ENCODE measurements at regions not wholly inside any gene's neighbourhood (a gene's known extent, or its start where the extent isn't known, plus 50 kb on each side); places are given as distances from the start of the nearest gene placed in this dataset.

- Histone ChIP-seq H3K27ac (ENCODE audit: low read depth, low read length) (no peak overlapping the region), H3K79me2 (ENCODE audit: insufficient read depth, low read length) (no peaks in the 10 kb centered on the region), H2AFZ (ENCODE audit: low read depth, low read length, severe bottlenecking) (no peak overlapping the region), H3K9me3 (ENCODE audit: insufficient read depth, low read length) (no peaks in the 10 kb centered on the region), H3K4me3 (ENCODE audit: insufficient read depth, low read length, poor library complexity, severe bottlenecking) (no peak overlapping the region), H3K36me3 (ENCODE audit: low read length) (no peaks in the 10 kb centered on the region), H3K9ac (ENCODE audit: low read length) (no peak overlapping the region), H3K9me2 (replicated peaks; ENCODE audit: insufficient read depth, low read length) (no peaks in the 10 kb centered on the region), H3K4me2 (ENCODE audit: low read depth, low read length, poor library complexity, severe bottlenecking) (no peak overlapping the region), H3K27me3 (ENCODE audit: low read length) (no peaks in the 10 kb centered on the region), H4K20me1 (ENCODE audit: low read depth, low read length) (no peaks in the 10 kb centered on the region), H3F3A (ENCODE audit: insufficient read depth) (no peaks in the 10 kb centered on the region)
- TF ChIP-seq EZH2phosphoT487 (conservative IDR thresholded peaks at IDR 0.05; ENCODE audit: low read length) (no peak), CTCF (IDR thresholded peaks at IDR 0.05; ENCODE audit: insufficient read depth, low read length, poor library complexity, severe bottlenecking) (no peak)
These were observed 129.7 kb upstream of the ZFP42 start for GRCh38 chr4:187865914-187866313.

GRCh38 chr4:187883049-187883448, 112.5 kb upstream of the ZFP42 start:
- H3K4me3 ChIP-seq (ENCODE audit: insufficient read depth, low read length, poor library complexity, severe bottlenecking) = no peak overlapping the region
- H3K27me3 ChIP-seq (ENCODE audit: low read length) = no peaks in the 10 kb centered on the region
- H2AFZ ChIP-seq (ENCODE audit: low read depth, low read length, severe bottlenecking) = no peak overlapping the region
- H3K9me2 ChIP-seq (replicated peaks; ENCODE audit: insufficient read depth, low read length) = no peaks in the 10 kb centered on the region
- no peak overlapping the region for H3K27ac ChIP-seq (ENCODE audit: low read depth, low read length)
- no peaks in the 10 kb centered on the region for H3K79me2 ChIP-seq (ENCODE audit: insufficient read depth, low read length)
- no peaks in the 10 kb centered on the region for H4K20me1 ChIP-seq (ENCODE audit: low read depth, low read length)
- no peak overlapping the region for H3K4me2 ChIP-seq (ENCODE audit: low read depth, low read length, poor library complexity, severe bottlenecking)
- no peaks in the 10 kb centered on the region for H3K36me3 ChIP-seq (ENCODE audit: low read length)
- no peaks in the 10 kb centered on the region for H3F3A ChIP-seq (ENCODE audit: insufficient read depth)
- no peak overlapping the region for H3K9ac ChIP-seq (ENCODE audit: low read length)
- H3K9me3 ChIP-seq (ENCODE audit: insufficient read depth, low read length) = no peaks in the 10 kb centered on the region
- TF ChIP-seq CTCF (IDR thresholded peaks at IDR 0.05; ENCODE audit: insufficient read depth, low read length, poor library complexity, severe bottlenecking) (no peak), EZH2phosphoT487 (conservative IDR thresholded peaks at IDR 0.05; ENCODE audit: low read length) (no peak)

GRCh38 chr4:187883836-187884475, 111.6 kb upstream of the ZFP42 start:
- no peaks in the 10 kb centered on the region for H3F3A ChIP-seq (ENCODE audit: insufficient read depth)
- H3K9me2 ChIP-seq (replicated peaks; ENCODE audit: insufficient read depth, low read length) = no peaks in the 10 kb centered on the region
- H3K27ac ChIP-seq (ENCODE audit: low read depth, low read length) = no peak overlapping the region
- H3K4me3 ChIP-seq (ENCODE audit: insufficient read depth, low read length, poor library complexity, severe bottlenecking) = no peak overlapping the region
- H3K27me3 ChIP-seq (ENCODE audit: low read length) = no peaks in the 10 kb centered on the region
- no peaks in the 10 kb centered on the region for H3K36me3 ChIP-seq (ENCODE audit: low read length)
- no peaks in the 10 kb centered on the region for H3K79me2 ChIP-seq (ENCODE audit: insufficient read depth, low read length)
- H3K4me2 ChIP-seq (ENCODE audit: low read depth, low read length, poor library complexity, severe bottlenecking) = no peak overlapping the region
- no peak for TF ChIP-seq EZH2phosphoT487 (conservative IDR thresholded peaks at IDR 0.05; ENCODE audit: low read length)
- H3K9me3 ChIP-seq (ENCODE audit: insufficient read depth, low read length) = no peaks in the 10 kb centered on the region
- no peaks in the 10 kb centered on the region for H4K20me1 ChIP-seq (ENCODE audit: low read depth, low read length)
- H2AFZ ChIP-seq (ENCODE audit: low read depth, low read length, severe bottlenecking) = no peak overlapping the region
- no peak overlapping the region for H3K9ac ChIP-seq (ENCODE audit: low read length)

DNA sequence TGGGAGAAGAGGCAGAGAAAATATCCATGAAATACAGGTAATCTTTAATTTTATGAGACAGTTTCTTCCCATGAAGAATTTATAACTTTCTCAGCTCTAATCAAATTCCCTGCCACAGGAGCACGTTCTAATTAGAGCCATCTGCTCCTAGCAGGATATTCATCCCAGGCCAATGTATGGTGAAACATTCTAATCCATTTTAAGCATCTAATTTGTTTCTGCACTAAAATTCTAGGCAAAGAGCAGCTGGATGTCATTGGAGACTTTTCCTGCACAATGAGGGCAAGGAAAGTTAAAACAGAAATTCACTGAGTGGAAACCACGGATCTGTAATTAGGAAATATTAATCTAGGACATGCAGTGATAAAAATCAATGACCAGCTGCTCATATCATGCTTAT, 107.7 kb upstream of the ZFP42 start:
- no peak overlapping the region for H3K27ac ChIP-seq (ENCODE audit: low read depth, low read length)
- TF ChIP-seq CTCF (IDR thresholded peaks at IDR 0.05; ENCODE audit: insufficient read depth, low read length, poor library complexity, severe bottlenecking) (no peak), EZH2phosphoT487 (conservative IDR thresholded peaks at IDR 0.05; ENCODE audit: low read length) (no peak)
- no peaks in the 10 kb centered on the region for H3K36me3 ChIP-seq (ENCODE audit: low read length)
- H4K20me1 ChIP-seq (ENCODE audit: low read depth, low read length) = no peaks in the 10 kb centered on the region
- no peak overlapping the region for H3K4me3 ChIP-seq (ENCODE audit: insufficient read depth, low read length, poor library complexity, severe bottlenecking)
- no peaks in the 10 kb centered on the region for H3F3A ChIP-seq (ENCODE audit: insufficient read depth)
- H3K79me2 ChIP-seq (ENCODE audit: insufficient read depth, low read length) = no peaks in the 10 kb centered on the region
- no peak overlapping the region for H3K4me2 ChIP-seq (ENCODE audit: low read depth, low read length, poor library complexity, severe bottlenecking)
- H2AFZ ChIP-seq (ENCODE audit: low read depth, low read length, severe bottlenecking) = no peak overlapping the region
- H3K9ac ChIP-seq (ENCODE audit: low read length) = no peak overlapping the region
- no peaks in the 10 kb centered on the region for H3K9me3 ChIP-seq (ENCODE audit: insufficient read depth, low read length)
- H3K9me2 ChIP-seq (replicated peaks; ENCODE audit: insufficient read depth, low read length) = no peaks in the 10 kb centered on the region
- H3K27me3 ChIP-seq (ENCODE audit: low read length) = no peaks in the 10 kb centered on the region

Measured in SU-DHL-6 (cell line).